ENCODE measurements at regions not wholly inside any gene's neighbourhood (a gene's known extent, or its start where the extent isn't known, plus 50 kb on each side); places are given as distances from the start of the nearest gene placed in this dataset.

DNA sequence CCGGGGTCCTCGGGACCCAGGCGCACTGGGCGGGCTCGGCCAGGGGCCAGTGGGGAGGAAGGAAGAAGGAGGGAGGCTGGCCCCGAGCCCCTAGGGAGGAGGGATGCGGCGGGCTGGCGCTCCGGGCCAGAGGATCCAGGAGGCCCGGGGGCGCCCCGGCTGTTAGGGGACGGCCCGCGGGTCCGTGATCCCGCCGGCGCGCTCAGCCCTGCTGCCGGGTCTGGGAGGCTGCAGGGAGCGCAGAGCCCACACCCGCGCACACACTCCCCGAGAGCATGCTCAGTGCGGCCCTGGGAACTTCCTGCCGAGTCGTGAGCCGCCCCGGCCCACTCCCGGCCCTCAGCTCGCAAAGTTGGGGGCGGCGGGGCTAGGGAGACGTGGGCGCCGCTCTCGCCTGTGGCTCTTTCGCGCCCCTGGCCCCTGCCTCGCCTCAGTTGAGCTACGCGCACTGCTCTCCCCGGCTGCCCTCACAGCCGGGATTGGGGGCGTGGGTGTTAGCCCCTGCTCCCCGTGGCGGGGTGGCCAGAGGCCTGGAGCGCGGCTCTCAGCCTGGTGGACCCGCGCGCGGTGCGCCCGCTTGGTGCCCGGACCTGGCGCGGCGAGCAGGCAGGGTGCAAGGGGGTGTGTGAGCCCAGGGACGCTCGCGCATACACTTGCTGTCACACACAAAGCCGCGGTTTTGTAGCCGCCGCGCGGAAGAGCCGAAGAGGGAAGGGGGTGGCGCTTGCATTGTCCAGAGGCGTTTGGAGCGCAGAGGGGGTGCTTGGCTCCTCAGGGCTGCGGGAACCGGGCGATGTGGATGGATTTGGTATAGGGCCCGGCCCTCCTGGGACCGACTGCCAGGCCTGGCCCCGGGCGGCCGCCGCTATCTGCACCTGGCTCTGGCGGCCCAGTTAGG is 132.9 kb upstream of the MGAT5 start (continued):
- TF ChIP-seq, protein P1, sequence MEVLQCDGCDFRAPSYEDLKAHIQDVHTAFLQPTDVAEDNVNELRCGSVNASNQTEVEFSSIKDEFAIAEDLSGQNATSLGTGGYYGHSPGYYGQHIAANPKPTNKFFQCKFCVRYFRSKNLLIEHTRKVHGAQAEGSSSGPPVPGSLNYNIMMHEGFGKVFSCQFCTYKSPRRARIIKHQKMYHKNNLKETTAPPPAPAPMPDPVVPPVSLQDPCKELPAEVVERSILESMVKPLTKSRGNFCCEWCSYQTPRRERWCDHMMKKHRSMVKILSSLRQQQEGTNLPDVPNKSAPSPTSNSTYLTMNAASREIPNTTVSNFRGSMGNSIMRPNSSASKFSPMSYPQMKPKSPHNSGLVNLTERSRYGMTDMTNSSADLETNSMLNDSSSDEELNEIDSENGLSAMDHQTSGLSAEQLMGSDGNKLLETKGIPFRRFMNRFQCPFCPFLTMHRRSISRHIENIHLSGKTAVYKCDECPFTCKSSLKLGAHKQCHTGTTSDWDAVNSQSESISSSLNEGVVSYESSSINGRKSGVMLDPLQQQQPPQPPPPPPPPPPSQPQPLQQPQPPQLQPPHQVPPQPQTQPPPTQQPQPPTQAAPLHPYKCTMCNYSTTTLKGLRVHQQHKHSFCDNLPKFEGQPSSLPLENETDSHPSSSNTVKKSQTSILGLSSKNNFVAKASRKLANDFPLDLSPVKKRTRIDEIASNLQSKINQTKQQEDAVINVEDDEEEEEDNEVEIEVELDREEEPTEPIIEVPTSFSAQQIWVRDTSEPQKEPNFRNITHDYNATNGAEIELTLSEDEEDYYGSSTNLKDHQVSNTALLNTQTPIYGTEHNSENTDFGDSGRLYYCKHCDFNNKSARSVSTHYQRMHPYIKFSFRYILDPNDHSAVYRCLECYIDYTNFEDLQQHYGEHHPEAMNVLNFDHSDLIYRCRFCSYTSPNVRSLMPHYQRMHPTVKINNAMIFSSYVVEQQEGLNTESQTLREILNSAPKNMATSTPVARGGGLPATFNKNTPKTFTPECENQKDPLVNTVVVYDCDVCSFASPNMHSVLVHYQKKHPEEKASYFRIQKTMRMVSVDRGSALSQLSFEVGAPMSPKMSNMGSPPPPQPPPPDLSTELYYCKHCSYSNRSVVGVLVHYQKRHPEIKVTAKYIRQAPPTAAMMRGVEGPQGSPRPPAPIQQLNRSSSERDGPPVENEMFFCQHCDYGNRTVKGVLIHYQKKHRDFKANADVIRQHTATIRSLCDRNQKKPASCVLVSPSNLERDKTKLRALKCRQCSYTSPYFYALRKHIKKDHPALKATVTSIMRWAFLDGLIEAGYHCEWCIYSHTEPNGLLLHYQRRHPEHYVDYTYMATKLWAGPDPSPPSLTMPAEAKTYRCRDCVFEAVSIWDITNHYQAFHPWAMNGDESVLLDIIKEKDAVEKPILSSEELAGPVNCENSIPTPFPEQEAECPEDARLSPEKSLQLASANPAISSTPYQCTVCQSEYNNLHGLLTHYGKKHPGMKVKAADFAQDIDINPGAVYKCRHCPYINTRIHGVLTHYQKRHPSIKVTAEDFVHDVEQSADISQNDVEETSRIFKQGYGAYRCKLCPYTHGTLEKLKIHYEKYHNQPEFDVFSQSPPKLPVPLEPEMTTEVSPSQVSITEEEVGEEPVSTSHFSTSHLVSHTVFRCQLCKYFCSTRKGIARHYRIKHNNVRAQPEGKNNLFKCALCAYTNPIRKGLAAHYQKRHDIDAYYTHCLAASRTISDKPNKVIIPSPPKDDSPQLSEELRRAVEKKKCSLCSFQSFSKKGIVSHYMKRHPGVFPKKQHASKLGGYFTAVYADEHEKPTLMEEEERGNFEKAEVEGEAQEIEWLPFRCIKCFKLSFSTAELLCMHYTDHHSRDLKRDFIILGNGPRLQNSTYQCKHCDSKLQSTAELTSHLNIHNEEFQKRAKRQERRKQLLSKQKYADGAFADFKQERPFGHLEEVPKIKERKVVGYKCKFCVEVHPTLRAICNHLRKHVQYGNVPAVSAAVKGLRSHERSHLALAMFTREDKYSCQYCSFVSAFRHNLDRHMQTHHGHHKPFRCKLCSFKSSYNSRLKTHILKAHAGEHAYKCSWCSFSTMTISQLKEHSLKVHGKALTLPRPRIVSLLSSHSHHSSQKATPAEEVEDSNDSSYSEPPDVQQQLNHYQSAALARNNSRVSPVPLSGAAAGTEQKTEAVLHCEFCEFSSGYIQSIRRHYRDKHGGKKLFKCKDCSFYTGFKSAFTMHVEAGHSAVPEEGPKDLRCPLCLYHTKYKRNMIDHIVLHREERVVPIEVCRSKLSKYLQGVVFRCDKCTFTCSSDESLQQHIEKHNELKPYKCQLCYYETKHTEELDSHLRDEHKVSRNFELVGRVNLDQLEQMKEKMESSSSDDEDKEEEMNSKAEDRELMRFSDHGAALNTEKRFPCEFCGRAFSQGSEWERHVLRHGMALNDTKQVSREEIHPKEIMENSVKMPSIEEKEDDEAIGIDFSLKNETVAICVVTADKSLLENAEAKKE (CRISPR knock-in tag; IDR thresholded peaks at IDR 0.05): no peak

DNA sequence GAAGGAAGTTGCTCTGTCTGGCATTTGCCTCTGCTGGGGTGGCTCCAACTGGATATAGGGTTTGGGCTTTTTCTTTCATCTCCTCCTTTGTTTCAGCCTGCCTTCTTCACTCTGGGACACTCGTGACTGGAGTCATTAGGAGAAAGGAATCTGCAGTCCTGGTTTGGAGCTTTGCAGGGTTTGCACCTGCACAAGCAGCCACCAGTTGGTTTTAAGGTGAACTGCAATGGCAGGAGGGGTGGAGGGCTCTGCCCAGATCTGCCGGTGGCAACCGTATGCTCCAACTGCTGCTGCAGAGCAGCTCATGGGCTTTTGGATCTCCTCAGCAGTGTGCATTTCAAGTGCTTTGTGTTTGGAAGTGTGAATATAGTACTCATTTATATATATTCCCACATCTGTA is 131.3 kb upstream of the MGAT5 start:
- Histone ChIP-seq H3K4me1 (ENCODE audit: insufficient read depth) (peaks cover 44% of the 10 kb centered on the region), H3K27ac (ENCODE audit: low read depth) (no peak overlapping the region), H3K4me2 (peak overlapping the region; percentile 97), H3F3A (replicated peaks; ENCODE audit: low read depth) (no peaks in the 10 kb centered on the region), H3K4me3 (no peak overlapping the region), H2AFZ (no peak overlapping the region), H3K9me2 (ENCODE audit: insufficient read depth) (no peaks in the 10 kb centered on the region), H3K79me2 (replicated peaks; ENCODE audit: insufficient read depth) (peaks cover 63% of the 10 kb centered on the region), H4K20me1 (replicated peaks; ENCODE audit: insufficient read depth) (peaks cover 30% of the 10 kb centered on the region), H3K36me3 (ENCODE audit: insufficient read depth) (no peaks in the 10 kb centered on the region), H3K27me3 (ENCODE audit: insufficient read depth) (peaks cover 15% of the 10 kb centered on the region)
- DNase-seq (ENCODE audit: low spot score) (peak; percentile 64), ATAC-seq (peak; percentile 12)
- Mint-ChIP-seq H3K36me3 (ENCODE audit: low read depth) (peaks cover under 1% of the 10 kb centered on the region; the same call in 1 of the 3 replicates), H3K27ac (no peak overlapping the region), H3K4me3 (peak overlapping the region; percentile 82), H3K27me3 (ENCODE audit: insufficient read depth, low read depth, poor library complexity) (peaks cover 19% of the 10 kb centered on the region), H3K4me1 (peaks cover 66% of the 10 kb centered on the region), H3K9me3 (no peaks in the 10 kb centered on the region)
- TF ChIP-seq, protein P2, sequence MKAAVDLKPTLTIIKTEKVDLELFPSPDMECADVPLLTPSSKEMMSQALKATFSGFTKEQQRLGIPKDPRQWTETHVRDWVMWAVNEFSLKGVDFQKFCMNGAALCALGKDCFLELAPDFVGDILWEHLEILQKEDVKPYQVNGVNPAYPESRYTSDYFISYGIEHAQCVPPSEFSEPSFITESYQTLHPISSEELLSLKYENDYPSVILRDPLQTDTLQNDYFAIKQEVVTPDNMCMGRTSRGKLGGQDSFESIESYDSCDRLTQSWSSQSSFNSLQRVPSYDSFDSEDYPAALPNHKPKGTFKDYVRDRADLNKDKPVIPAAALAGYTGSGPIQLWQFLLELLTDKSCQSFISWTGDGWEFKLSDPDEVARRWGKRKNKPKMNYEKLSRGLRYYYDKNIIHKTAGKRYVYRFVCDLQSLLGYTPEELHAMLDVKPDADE (IDR thresholded peaks at IDR 0.05): no peak
- TF ChIP-seq REST (IDR thresholded peaks at IDR 0.05; ENCODE audit: unreplicated experiment): no peak
- no peak for TF ChIP-seq EZH2 (IDR thresholded peaks at IDR 0.05; ENCODE audit: low read depth, unreplicated experiment)
- no peak for TF ChIP-seq ZNF331 (CRISPR knock-in tag; IDR thresholded peaks at IDR 0.05; ENCODE audit: low read depth)
- no peak for TF ChIP-seq ZNF114 (CRISPR knock-in tag; IDR thresholded peaks at IDR 0.05)
- TF ChIP-seq NANOG (IDR thresholded peaks at IDR 0.05; ENCODE audit: borderline replicate concordance): no peak
- no peak for TF ChIP-seq CREB1 (CRISPR knock-in tag; IDR thresholded peaks at IDR 0.05; ENCODE audit: low read depth)
- no peak for TF ChIP-seq JUNB (IDR thresholded peaks at IDR 0.05; ENCODE audit: unreplicated experiment)
- TF ChIP-seq EZH2phosphoT487 (IDR thresholded peaks at IDR 0.05; ENCODE audit: unreplicated experiment): no peak
- TF ChIP-seq POLR2AphosphoS5 (IDR thresholded peaks at IDR 0.05; ENCODE audit: low read depth): no peak
- TF ChIP-seq, protein P3, sequence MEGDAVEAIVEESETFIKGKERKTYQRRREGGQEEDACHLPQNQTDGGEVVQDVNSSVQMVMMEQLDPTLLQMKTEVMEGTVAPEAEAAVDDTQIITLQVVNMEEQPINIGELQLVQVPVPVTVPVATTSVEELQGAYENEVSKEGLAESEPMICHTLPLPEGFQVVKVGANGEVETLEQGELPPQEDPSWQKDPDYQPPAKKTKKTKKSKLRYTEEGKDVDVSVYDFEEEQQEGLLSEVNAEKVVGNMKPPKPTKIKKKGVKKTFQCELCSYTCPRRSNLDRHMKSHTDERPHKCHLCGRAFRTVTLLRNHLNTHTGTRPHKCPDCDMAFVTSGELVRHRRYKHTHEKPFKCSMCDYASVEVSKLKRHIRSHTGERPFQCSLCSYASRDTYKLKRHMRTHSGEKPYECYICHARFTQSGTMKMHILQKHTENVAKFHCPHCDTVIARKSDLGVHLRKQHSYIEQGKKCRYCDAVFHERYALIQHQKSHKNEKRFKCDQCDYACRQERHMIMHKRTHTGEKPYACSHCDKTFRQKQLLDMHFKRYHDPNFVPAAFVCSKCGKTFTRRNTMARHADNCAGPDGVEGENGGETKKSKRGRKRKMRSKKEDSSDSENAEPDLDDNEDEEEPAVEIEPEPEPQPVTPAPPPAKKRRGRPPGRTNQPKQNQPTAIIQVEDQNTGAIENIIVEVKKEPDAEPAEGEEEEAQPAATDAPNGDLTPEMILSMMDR (conservative IDR thresholded peaks at IDR 0.05; ENCODE audit: low read depth in 2 of 2): peak; percentile 9 to 20; a peak in 1 of 4 replicates

Data from GM23338 (cell line).